AG09309 (cell line): ENCODE measurements at regions not wholly inside any gene's neighbourhood (a gene's known extent, or its start where the extent isn't known, plus 50 kb on each side); places are given as distances from the start of the nearest gene placed in this dataset.
"Not testable (repeated sequence)": the region's sequence is repeated elsewhere in the genome, so short reads cannot be mapped to it uniquely, and the experiment has no call there.

Experiments used
- DNase-seq: peaks from one replicate; pipeline ENCODE4 v3.0.0-alpha.2; 2010; ENCODE audit warnings: low read depth
- H3K4me3 ChIP-seq: 2 replicates; pipeline ENCODE4 v1.5.1; 2011; ENCODE audit warnings: mild to moderate bottlenecking, low read depth, low read length, moderate library complexity; ENCODE audit not compliant: control insufficient read depth
- CTCF ChIP-seq: IDR thresholded peaks from 2 replicates; pipeline ENCODE4 v1.5.1; 2011; ENCODE audit warnings: mild to moderate bottlenecking, low read depth, low read length, inconsistent platforms; ENCODE audit not compliant: insufficient read depth, control insufficient read depth; ENCODE audit errors: missing control alignments

- TF ChIP-seq CTCF, result no peak
- H3K4me3 ChIP-seq, result no peak overlapping the region
- no peak for DNase-seq
These were observed 82.2 kb upstream of the ID2 start for GRCh38 chr2:8599421-8600242.

DNA sequence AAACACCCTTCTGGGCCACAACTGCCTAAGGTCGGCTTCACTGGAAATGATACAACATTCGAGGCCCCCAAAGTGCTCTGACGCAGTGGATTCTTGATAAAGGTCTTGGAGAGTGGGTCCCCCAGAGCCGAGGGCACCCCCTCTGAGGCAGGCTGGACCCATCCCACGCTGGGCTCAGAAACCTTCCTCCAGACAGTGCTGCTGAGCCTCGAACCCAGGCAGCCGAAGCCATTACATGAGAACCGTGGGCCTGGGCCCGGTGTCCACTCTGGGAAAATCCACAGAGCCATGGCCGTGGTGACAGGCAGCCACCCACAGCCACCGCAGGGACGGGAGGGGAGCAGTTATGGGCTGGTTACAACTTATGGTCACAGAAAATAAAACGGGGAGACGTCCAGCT, 81.4 kb upstream of the ID2 start:
- no peak overlapping the region for H3K4me3 ChIP-seq
- DNase-seq, result no peak
- no peak for TF ChIP-seq CTCF

- no peak for DNase-seq
- TF ChIP-seq CTCF, result no peak
- H3K4me3 ChIP-seq, result no peak overlapping the region
These were observed 79.0 kb upstream of the ID2 start for GRCh38 chr2:8602809-8603208.

DNA sequence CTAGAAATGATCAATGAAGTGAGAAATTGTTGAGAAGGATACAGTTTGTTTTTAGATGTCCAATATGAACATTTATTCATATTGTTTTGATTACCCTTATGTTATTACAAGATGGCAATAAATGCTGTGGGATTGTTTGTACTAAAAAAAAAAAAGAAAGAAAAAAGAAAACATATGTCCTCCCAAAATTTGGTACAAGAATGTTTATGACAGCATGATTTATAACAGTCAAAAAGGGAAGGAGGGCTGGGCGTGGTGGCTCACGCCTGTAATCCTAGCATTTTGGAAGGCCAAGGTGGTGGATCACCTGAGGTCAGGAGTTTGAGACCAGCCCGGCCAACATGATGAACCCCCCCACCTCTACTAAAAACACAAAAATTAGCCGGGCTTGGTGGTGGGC, 78.5 kb upstream of the ID2 start:
- DNase-seq, H3K4me3 ChIP-seq: not testable (repeated sequence)

GRCh38 chr2:8604262-8604661, 77.6 kb upstream of the ID2 start:
- no peak for TF ChIP-seq CTCF
- H3K4me3 ChIP-seq, result no peak overlapping the region
- DNase-seq, result no peak

GRCh38 chr2:8605351-8606065, 76.3 kb upstream of the ID2 start:
- no peak for DNase-seq
- no peak overlapping the region for H3K4me3 ChIP-seq
- no peak for TF ChIP-seq CTCF

GRCh38 chr2:8606226-8606625, 75.6 kb upstream of the ID2 start:
- no peak for DNase-seq
- H3K4me3 ChIP-seq, result no peak overlapping the region
- no peak for TF ChIP-seq CTCF
